OCI-LY3 (cell line): ENCODE measurements at regions not wholly inside any gene's neighbourhood (a gene's known extent, or its start where the extent isn't known, plus 50 kb on each side); places are given as distances from the start of the nearest gene placed in this dataset.

Experiments
- H2AFZ ChIP-seq: fragments of 200-600, 300-600 bp; shearing (Covaris generic); 2 replicates; pipeline ENCODE4 v1.6.0; 2014; ENCODE audit warnings: antibody characterized with exemption, low read depth, low read length
- H3K27ac ChIP-seq: fragments of 200-600, 300-600 bp; sonication (generic); 2 replicates; pipeline ENCODE4 v1.5.1; 2014; ENCODE audit warnings: mild to moderate bottlenecking, low read length, moderate library complexity, mixed read lengths
- H3K27me3 ChIP-seq: fragments of 200-600, 300-600 bp; sonication (generic); 2 replicates; pipeline ENCODE4 v1.6.1; 2014; ENCODE audit warnings: low read depth, low read length, mixed read lengths
- H3K36me3 ChIP-seq: fragments of 200-600, 300-600 bp; sonication (generic); replicated peaks from 2 replicates; pipeline ENCODE3; 2014; ENCODE audit warnings: low read depth, low read length, mixed read lengths
- H3K4me1 ChIP-seq: fragments of 300-600, 200-600 bp; sonication (generic); 2 replicates; pipeline ENCODE4 v1.6.1; 2014; ENCODE audit warnings: low read length, mixed read lengths
- H3K4me2 ChIP-seq: fragments of 200-600, 300-600 bp; sonication (generic); 2 replicates; pipeline ENCODE4 v1.6.1; 2014; ENCODE audit warnings: low read length, mixed read lengths
- H3K4me3 ChIP-seq: fragments of 300-600, 200-600 bp; sonication (generic); 2 replicates; pipeline ENCODE4 v1.5.1; 2014; ENCODE audit warnings: antibody characterized with exemption, mild to moderate bottlenecking, low read length, moderate library complexity
- H3K79me2 ChIP-seq: fragments of 300-600, 200-600 bp; shearing (Covaris generic); 2 replicates; pipeline ENCODE4 v1.6.1; 2014; ENCODE audit warnings: mild to moderate bottlenecking, low read length, mixed read lengths
- H3K9ac ChIP-seq: fragments of 300-600, 200-600 bp; shearing (Covaris generic); 2 replicates; pipeline ENCODE4 v1.6.0; 2014; ENCODE audit warnings: mild to moderate bottlenecking, low read length, moderate library complexity
- H3K9me3 ChIP-seq: fragments of 200-600, 300-600 bp; shearing (Covaris generic); 2 replicates; pipeline ENCODE4 v1.6.1; 2014; ENCODE audit warnings: low read length, mixed read lengths; ENCODE audit not compliant: insufficient read depth
- H4K20me1 ChIP-seq: fragments of 200-600, 300-600 bp; sonication (generic); 2 replicates; pipeline ENCODE4 v1.6.1; 2016; ENCODE audit warnings: low read length, mixed read lengths; ENCODE audit not compliant: insufficient read depth
- EZH2phosphoT487 ChIP-seq: fragments of 200-600 bp; shearing (Covaris generic); IDR thresholded peaks from 2 replicates; pipeline ENCODE4 v1.6.1; 2018; ENCODE audit warnings: antibody characterized with exemption, mixed run types, low read depth
- TF ChIP-seq, protein P1 (sequence below): fragments of 200-600, 300-600 bp; sonication (generic); IDR thresholded peaks from 2 replicates; pipeline ENCODE4 v1.5.1; 2014; ENCODE audit warnings: antibody characterized with exemption, low read length, low read depth

DNA sequence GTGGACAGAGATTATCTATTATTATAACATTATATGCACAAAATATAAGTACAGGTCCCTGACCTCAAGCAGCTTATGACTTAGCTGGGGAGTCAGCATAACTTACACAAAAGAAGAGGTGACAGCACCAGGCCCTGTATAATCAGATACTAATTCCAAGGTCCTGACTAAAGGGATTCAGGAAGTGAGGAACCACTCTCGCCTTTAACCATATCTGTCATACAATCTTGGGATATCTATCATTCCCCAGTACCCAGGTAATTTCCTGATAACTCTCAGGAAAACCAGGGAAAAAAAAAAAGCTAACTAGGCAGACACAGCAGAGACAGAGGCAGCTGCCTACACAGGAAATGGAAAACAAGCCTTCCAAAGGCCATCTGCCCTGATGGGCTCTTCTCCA, 78.5 kb upstream of the CAMK1G start:
- Histone ChIP-seq H3K27me3 (no peaks in the 10 kb centered on the region), H2AFZ (no peak overlapping the region), H3K4me3 (no peak overlapping the region), H3K36me3 (peaks cover 12% of the 10 kb centered on the region), H3K9me3 (peaks cover 18% of the 10 kb centered on the region), H3K4me2 (no peak overlapping the region), H3K79me2 (no peaks in the 10 kb centered on the region), H3K4me1 (0 out of 2 replicates have a peak, but pooled peaks cover 3% of the 10 kb centered on the region), H4K20me1 (no peaks in the 10 kb centered on the region), H3K9ac (no peak overlapping the region), H3K27ac (no peak overlapping the region)
- TF ChIP-seq, protein P1, sequence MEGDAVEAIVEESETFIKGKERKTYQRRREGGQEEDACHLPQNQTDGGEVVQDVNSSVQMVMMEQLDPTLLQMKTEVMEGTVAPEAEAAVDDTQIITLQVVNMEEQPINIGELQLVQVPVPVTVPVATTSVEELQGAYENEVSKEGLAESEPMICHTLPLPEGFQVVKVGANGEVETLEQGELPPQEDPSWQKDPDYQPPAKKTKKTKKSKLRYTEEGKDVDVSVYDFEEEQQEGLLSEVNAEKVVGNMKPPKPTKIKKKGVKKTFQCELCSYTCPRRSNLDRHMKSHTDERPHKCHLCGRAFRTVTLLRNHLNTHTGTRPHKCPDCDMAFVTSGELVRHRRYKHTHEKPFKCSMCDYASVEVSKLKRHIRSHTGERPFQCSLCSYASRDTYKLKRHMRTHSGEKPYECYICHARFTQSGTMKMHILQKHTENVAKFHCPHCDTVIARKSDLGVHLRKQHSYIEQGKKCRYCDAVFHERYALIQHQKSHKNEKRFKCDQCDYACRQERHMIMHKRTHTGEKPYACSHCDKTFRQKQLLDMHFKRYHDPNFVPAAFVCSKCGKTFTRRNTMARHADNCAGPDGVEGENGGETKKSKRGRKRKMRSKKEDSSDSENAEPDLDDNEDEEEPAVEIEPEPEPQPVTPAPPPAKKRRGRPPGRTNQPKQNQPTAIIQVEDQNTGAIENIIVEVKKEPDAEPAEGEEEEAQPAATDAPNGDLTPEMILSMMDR: no peak
- TF ChIP-seq EZH2phosphoT487: no peak

DNA sequence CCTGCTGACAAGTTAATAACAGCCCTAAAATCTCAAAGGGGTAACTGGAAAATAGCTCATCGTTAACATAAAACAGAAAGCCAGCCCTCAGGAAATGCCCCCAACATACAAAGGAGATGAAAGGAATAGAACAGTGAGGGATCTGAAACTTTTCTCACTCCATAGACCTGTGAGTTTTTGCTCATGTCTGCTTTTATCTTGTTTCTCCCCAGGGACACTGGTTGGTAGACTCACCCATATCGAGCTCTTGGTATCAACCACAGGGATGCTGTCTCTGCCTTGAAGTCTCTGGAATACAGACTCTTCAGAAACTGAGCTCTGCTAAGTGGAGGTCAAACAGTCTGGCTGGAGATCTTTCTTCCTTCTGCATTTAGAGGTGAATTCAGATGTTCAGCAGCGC, 77.4 kb upstream of the CAMK1G start:
- Histone ChIP-seq H4K20me1 (no peaks in the 10 kb centered on the region), H3K4me2 (no peak overlapping the region), H3K4me1 (peaks cover 6% of the 10 kb centered on the region; the same call in 1 of the 2 replicates), H3K9me3 (peaks cover 9% of the 10 kb centered on the region), H2AFZ (no peak overlapping the region), H3K9ac (no peak overlapping the region), H3K36me3 (peaks cover 5% of the 10 kb centered on the region), H3K27me3 (no peaks in the 10 kb centered on the region), H3K79me2 (no peaks in the 10 kb centered on the region), H3K4me3 (no peak overlapping the region), H3K27ac (no peak overlapping the region)
- TF ChIP-seq, protein P1: no peak
- no peak for TF ChIP-seq EZH2phosphoT487

GRCh38 chr1:209509039-209509438, 74.5 kb upstream of the CAMK1G start:
- no peak overlapping the region for H3K9ac ChIP-seq
- no peak overlapping the region for H2AFZ ChIP-seq
- H3K4me2 ChIP-seq: no peak overlapping the region
- no peaks in the 10 kb centered on the region for H3K9me3 ChIP-seq
- no peaks in the 10 kb centered on the region for H4K20me1 ChIP-seq
- H3K79me2 ChIP-seq: no peaks in the 10 kb centered on the region
- H3K27ac ChIP-seq: no peak overlapping the region
- no peak overlapping the region for H3K4me3 ChIP-seq
- H3K4me1 ChIP-seq: peaks cover 8% of the 10 kb centered on the region; the same call in 1 of the 2 replicates
- H3K27me3 ChIP-seq: no peaks in the 10 kb centered on the region
- H3K36me3 ChIP-seq: no peaks in the 10 kb centered on the region
- no peak for TF ChIP-seq EZH2phosphoT487
- TF ChIP-seq, protein P1: no peak

GRCh38 chr1:209510063-209510462, 73.5 kb upstream of the CAMK1G start:
- Histone ChIP-seq H2AFZ (no peak overlapping the region), H3K4me2 (no peak overlapping the region), H3K27me3 (peaks cover 8% of the 10 kb centered on the region), H3K9me3 (no peaks in the 10 kb centered on the region), H3K27ac (no peak overlapping the region), H3K9ac (no peak overlapping the region), H3K4me1 (peaks cover 8% of the 10 kb centered on the region; the same call in 1 of the 2 replicates), H3K79me2 (no peaks in the 10 kb centered on the region), H3K4me3 (no peak overlapping the region), H3K36me3 (no peaks in the 10 kb centered on the region), H4K20me1 (no peaks in the 10 kb centered on the region)
- TF ChIP-seq EZH2phosphoT487: no peak
- TF ChIP-seq, protein P1: no peak
